ENCODE measurements at regions not wholly inside any gene's neighbourhood (a gene's known extent, or its start where the extent isn't known, plus 50 kb on each side); places are given as distances from the start of the nearest gene placed in this dataset.
A peak's percentile ranks its signal among the peaks of the same experiment; 100 is the strongest.

DNA sequence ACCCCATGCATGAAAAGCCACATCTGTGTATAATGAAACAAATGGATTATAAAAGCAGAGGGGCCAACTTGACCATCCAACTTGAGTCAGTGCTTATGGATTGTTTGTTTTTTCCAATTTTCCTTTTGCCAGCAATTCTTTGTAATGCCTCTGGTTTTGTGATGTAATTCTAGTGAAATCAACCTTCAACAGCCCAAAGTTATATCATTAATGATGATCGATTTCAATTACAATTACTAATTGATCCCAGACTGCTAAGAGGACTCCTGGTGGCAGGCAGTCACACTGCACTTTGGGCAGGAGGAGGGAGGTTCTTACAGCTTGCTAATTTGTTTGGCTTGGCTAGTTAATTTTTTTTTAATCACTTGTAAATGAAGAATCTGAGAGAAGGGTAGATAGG, 552.3 kb downstream of the NUF2 start:
- TF ChIP-seq, protein P1, sequence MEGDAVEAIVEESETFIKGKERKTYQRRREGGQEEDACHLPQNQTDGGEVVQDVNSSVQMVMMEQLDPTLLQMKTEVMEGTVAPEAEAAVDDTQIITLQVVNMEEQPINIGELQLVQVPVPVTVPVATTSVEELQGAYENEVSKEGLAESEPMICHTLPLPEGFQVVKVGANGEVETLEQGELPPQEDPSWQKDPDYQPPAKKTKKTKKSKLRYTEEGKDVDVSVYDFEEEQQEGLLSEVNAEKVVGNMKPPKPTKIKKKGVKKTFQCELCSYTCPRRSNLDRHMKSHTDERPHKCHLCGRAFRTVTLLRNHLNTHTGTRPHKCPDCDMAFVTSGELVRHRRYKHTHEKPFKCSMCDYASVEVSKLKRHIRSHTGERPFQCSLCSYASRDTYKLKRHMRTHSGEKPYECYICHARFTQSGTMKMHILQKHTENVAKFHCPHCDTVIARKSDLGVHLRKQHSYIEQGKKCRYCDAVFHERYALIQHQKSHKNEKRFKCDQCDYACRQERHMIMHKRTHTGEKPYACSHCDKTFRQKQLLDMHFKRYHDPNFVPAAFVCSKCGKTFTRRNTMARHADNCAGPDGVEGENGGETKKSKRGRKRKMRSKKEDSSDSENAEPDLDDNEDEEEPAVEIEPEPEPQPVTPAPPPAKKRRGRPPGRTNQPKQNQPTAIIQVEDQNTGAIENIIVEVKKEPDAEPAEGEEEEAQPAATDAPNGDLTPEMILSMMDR (IDR thresholded peaks at IDR 0.05), result peak; percentile 76
- no peak for TF ChIP-seq ZFX (IDR thresholded peaks at IDR 0.05; ENCODE audit: borderline replicate concordance)

All from 22Rv1 (cell line).